ENCODE measurements at regions not wholly inside any gene's neighbourhood (a gene's known extent, or its start where the extent isn't known, plus 50 kb on each side); places are given as distances from the start of the nearest gene placed in this dataset.

DNA sequence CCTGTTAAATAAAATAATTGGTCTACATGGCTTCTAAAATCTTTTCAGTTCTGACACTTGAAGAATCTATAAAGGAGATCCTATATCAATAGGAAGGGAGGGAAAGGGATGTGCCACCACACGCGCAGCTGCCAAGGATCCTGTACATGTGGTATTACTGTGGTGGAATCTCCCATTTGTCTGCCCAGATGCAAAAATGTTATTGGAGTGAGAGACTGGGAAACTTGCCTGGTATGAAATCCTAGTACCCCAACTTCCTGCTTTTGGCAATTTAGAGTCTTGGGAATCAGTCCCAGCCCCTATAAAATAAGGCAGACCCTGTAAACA, 81.9 kb upstream of the PICALM start:
- TF ChIP-seq, protein P1, sequence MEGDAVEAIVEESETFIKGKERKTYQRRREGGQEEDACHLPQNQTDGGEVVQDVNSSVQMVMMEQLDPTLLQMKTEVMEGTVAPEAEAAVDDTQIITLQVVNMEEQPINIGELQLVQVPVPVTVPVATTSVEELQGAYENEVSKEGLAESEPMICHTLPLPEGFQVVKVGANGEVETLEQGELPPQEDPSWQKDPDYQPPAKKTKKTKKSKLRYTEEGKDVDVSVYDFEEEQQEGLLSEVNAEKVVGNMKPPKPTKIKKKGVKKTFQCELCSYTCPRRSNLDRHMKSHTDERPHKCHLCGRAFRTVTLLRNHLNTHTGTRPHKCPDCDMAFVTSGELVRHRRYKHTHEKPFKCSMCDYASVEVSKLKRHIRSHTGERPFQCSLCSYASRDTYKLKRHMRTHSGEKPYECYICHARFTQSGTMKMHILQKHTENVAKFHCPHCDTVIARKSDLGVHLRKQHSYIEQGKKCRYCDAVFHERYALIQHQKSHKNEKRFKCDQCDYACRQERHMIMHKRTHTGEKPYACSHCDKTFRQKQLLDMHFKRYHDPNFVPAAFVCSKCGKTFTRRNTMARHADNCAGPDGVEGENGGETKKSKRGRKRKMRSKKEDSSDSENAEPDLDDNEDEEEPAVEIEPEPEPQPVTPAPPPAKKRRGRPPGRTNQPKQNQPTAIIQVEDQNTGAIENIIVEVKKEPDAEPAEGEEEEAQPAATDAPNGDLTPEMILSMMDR (conservative IDR thresholded peaks at IDR 0.05; ENCODE audit: low read depth, low read length): no peak
- TF ChIP-seq EZH2 (IDR thresholded peaks at IDR 0.05; ENCODE audit: low read length, unreplicated experiment): no peak

Data from PC-3 (cell line).